Liver (tissue), 8 donors: ENCODE measurements at regions not wholly inside any gene's neighbourhood (a gene's known extent, or its start where the extent isn't known, plus 50 kb on each side); places are given as distances from the start of the nearest gene placed in this dataset.

Experiments
- DNase-seq: peaks from one replicate; pipeline ENCODE4 v3.0.0-alpha.2; 2017; ENCODE audit warnings: low spot score
- H3K27ac ChIP-seq, 2 donors: one replicate each; pipeline ENCODE4 v1.7.0; 2013; ENCODE audit warnings: inconsistent platforms in 2 of 2, low read length in 2 of 2, control low read depth in 1 of 2, low read depth in 1 of 2, mild to moderate bottlenecking in 1 of 2
- H3K27me3 ChIP-seq, 4 donors: one replicate each; pipeline versions ENCODE4 v1.6.1 to v1.7.0; 2013; ENCODE audit warnings: low read length in 3 of 4, inconsistent platforms in 1 of 4, mild to moderate bottlenecking in 1 of 4, moderate library complexity in 1 of 4; ENCODE audit not compliant: control insufficient read depth in 4 of 4, insufficient read depth in 4 of 4
- H3K36me3 ChIP-seq, 4 donors: one replicate each; pipeline versions ENCODE4 v1.6.1 to v1.7.0; 2013; ENCODE audit warnings: low read length in 3 of 4, mild to moderate bottlenecking in 3 of 4, low read depth in 1 of 4, moderate library complexity in 1 of 4; ENCODE audit not compliant: control insufficient read depth in 4 of 4, insufficient read depth in 3 of 4
- H3K4me1 ChIP-seq, 4 donors: one replicate each; pipeline versions ENCODE4 v1.6.1 to v1.7.0; 2013; ENCODE audit warnings: low read length in 3 of 4, mild to moderate bottlenecking in 3 of 4, moderate library complexity in 1 of 4; ENCODE audit not compliant: control insufficient read depth in 4 of 4, insufficient read depth in 4 of 4
- H3K4me3 ChIP-seq, 3 donors: one replicate each; pipeline versions ENCODE4 v1.6.1 to v1.7.0; 2013; ENCODE audit warnings: low read length in 3 of 3, control low read depth in 1 of 3, low read depth in 1 of 3, mild to moderate bottlenecking in 1 of 3
- H3K9ac ChIP-seq, 2 donors: one replicate each; pipeline ENCODE4 v1.7.0; 2013; ENCODE audit warnings: low read length in 2 of 2, mild to moderate bottlenecking in 2 of 2, moderate library complexity in 2 of 2, control low read depth in 1 of 2, low read depth in 1 of 2
- H3K9me3 ChIP-seq, 4 donors: one replicate each; pipeline versions ENCODE4 v1.6.1 to v1.7.0; 2013; ENCODE audit warnings: low read length in 3 of 4; ENCODE audit not compliant: control insufficient read depth in 4 of 4
- EGR1 ChIP-seq, 2 donors: IDR thresholded peaks; 2 replicates each; pipeline ENCODE4 v1.6.1; 2016 to 2018; ENCODE audit warnings: antibody characterized with exemption in 2 of 2, low read depth in 2 of 2
- FOXA1 ChIP-seq: IDR thresholded peaks from 2 replicates; pipeline ENCODE4 v1.6.1; 2016; ENCODE audit warnings: antibody characterized with exemption
- FOXA2 ChIP-seq: IDR thresholded peaks from 2 replicates; pipeline ENCODE4 v1.6.1; 2016; ENCODE audit warnings: antibody characterized with exemption
- GABPA ChIP-seq, 2 donors: IDR thresholded peaks in 1 of 2; conservative IDR thresholded peaks in 1 of 2; 2 replicates each; pipeline ENCODE4 v1.6.1; 2016; ENCODE audit warnings: antibody characterized with exemption in 2 of 2, mild to moderate bottlenecking in 1 of 2, moderate library complexity in 1 of 2
- HNF4A ChIP-seq, 2 donors: conservative IDR thresholded peaks; 2 replicates each; pipeline ENCODE4 v1.6.1; 2016; ENCODE audit warnings: antibody characterized with exemption in 2 of 2, mild to moderate bottlenecking in 2 of 2
- HNF4G ChIP-seq: IDR thresholded peaks from 2 replicates; pipeline ENCODE4 v1.6.1; 2016; ENCODE audit warnings: antibody characterized with exemption
- JUND ChIP-seq, 2 donors: IDR thresholded peaks; 2 replicates each; pipeline ENCODE4 v1.6.1; 2016; ENCODE audit warnings: antibody characterized with exemption in 2 of 2
- NR2F2 ChIP-seq: IDR thresholded peaks from 2 replicates; pipeline ENCODE4 v1.6.1; 2016; ENCODE audit warnings: antibody characterized with exemption
- RAD21 ChIP-seq, 2 donors: IDR thresholded peaks; 2 replicates each; pipeline ENCODE4 v1.6.1; 2016; ENCODE audit warnings: antibody characterized with exemption in 2 of 2, mild to moderate bottlenecking in 2 of 2
- RXRA ChIP-seq, 2 donors: IDR thresholded peaks; 2 replicates each; pipeline ENCODE4 v1.6.1; 2017 to 2018; ENCODE audit warnings: antibody characterized with exemption in 2 of 2, mild to moderate bottlenecking in 1 of 2
- SP1 ChIP-seq: IDR thresholded peaks from 2 replicates; pipeline ENCODE4 v1.6.1; 2018; ENCODE audit warnings: antibody characterized with exemption, mild to moderate bottlenecking
- TAF1 ChIP-seq: conservative IDR thresholded peaks from 2 replicates; pipeline ENCODE4 v1.6.1; 2016; ENCODE audit warnings: antibody characterized with exemption, mild to moderate bottlenecking
- WGBS: extraction: QIAGEN DNeasy Blood & Tissue Kit; methylation state at CpG from one replicate; pipeline ENCODE4 v1.1.7; 2013; 5-methylcytosine and 5-hydroxymethylcytosine counted together
- TF ChIP-seq, protein P1 (sequence below): IDR thresholded peaks from 2 replicates; pipeline ENCODE4 v1.6.1; 2016; ENCODE audit warnings: antibody characterized with exemption
- TF ChIP-seq, protein P2 (sequence below): IDR thresholded peaks from 2 replicates; pipeline ENCODE4 v1.6.1; 2016; ENCODE audit warnings: antibody characterized with exemption, mild to moderate bottlenecking
- TF ChIP-seq, protein P3 (sequence below): fragments of 150-350 bp; IDR thresholded peaks from 2 replicates; pipeline ENCODE4 v1.5.1; 2017; ENCODE audit warnings: improper control_type of control experiment, low read depth, low read length; ENCODE audit not compliant: missing input control
- TF ChIP-seq, protein P4 (sequence below): IDR thresholded peaks from 2 replicates; pipeline ENCODE4 v1.6.1; 2016; ENCODE audit warnings: antibody characterized with exemption
- donor health status: healthy.
- donor health status: healthy.
- donor health status: healthy.
- donor health status: healthy.
- donor health status: healthy.

DNA sequence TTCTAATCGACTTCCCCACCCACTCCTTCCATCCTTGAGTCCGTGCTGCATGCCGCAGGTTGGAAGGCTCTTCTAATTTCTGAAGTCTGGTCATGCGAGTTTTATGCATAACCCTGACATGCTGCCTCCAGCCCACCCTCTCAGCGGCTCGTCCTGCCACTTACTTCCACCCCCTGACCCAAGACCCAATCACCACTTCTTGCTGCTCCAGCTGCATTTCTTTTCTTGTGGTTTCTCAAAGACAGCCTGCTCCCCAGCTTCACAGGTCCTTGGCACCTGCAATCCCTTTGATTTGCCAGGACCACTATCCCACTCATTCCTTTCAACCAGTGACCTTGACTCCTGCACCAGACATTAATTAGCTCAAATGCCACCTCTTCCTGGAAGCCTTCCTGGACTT lies 486.7 kb downstream of the VRK1 start:
- TF ChIP-seq SP1 (no peak), RAD21 (IDR thresholded peaks at IDR 0.05) (no peak), HNF4G (no peak), FOXA1 (no peak), GABPA (IDR thresholded peaks at IDR 0.05 in 1 of 2, conservative IDR thresholded peaks at IDR 0.05 in 1 of 2) (no peak), NR2F2 (no peak), HNF4A (conservative IDR thresholded peaks at IDR 0.05) (no peak), RXRA (IDR thresholded peaks at IDR 0.05) (no peak)
- TF ChIP-seq, protein P1, sequence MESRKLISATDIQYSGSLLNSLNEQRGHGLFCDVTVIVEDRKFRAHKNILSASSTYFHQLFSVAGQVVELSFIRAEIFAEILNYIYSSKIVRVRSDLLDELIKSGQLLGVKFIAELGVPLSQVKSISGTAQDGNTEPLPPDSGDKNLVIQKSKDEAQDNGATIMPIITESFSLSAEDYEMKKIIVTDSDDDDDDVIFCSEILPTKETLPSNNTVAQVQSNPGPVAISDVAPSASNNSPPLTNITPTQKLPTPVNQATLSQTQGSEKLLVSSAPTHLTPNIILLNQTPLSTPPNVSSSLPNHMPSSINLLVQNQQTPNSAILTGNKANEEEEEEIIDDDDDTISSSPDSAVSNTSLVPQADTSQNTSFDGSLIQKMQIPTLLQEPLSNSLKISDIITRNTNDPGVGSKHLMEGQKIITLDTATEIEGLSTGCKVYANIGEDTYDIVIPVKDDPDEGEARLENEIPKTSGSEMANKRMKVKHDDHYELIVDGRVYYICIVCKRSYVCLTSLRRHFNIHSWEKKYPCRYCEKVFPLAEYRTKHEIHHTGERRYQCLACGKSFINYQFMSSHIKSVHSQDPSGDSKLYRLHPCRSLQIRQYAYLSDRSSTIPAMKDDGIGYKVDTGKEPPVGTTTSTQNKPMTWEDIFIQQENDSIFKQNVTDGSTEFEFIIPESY, result no peak
- TF ChIP-seq, protein P2, sequence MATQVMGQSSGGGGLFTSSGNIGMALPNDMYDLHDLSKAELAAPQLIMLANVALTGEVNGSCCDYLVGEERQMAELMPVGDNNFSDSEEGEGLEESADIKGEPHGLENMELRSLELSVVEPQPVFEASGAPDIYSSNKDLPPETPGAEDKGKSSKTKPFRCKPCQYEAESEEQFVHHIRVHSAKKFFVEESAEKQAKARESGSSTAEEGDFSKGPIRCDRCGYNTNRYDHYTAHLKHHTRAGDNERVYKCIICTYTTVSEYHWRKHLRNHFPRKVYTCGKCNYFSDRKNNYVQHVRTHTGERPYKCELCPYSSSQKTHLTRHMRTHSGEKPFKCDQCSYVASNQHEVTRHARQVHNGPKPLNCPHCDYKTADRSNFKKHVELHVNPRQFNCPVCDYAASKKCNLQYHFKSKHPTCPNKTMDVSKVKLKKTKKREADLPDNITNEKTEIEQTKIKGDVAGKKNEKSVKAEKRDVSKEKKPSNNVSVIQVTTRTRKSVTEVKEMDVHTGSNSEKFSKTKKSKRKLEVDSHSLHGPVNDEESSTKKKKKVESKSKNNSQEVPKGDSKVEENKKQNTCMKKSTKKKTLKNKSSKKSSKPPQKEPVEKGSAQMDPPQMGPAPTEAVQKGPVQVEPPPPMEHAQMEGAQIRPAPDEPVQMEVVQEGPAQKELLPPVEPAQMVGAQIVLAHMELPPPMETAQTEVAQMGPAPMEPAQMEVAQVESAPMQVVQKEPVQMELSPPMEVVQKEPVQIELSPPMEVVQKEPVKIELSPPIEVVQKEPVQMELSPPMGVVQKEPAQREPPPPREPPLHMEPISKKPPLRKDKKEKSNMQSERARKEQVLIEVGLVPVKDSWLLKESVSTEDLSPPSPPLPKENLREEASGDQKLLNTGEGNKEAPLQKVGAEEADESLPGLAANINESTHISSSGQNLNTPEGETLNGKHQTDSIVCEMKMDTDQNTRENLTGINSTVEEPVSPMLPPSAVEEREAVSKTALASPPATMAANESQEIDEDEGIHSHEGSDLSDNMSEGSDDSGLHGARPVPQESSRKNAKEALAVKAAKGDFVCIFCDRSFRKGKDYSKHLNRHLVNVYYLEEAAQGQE, result no peak
- TF ChIP-seq, protein P3, sequence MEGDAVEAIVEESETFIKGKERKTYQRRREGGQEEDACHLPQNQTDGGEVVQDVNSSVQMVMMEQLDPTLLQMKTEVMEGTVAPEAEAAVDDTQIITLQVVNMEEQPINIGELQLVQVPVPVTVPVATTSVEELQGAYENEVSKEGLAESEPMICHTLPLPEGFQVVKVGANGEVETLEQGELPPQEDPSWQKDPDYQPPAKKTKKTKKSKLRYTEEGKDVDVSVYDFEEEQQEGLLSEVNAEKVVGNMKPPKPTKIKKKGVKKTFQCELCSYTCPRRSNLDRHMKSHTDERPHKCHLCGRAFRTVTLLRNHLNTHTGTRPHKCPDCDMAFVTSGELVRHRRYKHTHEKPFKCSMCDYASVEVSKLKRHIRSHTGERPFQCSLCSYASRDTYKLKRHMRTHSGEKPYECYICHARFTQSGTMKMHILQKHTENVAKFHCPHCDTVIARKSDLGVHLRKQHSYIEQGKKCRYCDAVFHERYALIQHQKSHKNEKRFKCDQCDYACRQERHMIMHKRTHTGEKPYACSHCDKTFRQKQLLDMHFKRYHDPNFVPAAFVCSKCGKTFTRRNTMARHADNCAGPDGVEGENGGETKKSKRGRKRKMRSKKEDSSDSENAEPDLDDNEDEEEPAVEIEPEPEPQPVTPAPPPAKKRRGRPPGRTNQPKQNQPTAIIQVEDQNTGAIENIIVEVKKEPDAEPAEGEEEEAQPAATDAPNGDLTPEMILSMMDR, result no peak
- TF ChIP-seq, protein P4, sequence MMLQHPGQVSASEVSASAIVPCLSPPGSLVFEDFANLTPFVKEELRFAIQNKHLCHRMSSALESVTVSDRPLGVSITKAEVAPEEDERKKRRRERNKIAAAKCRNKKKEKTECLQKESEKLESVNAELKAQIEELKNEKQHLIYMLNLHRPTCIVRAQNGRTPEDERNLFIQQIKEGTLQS, result no peak
- no peaks in the 10 kb centered on the region for H3K36me3 ChIP-seq
- no peaks in the 10 kb centered on the region for H3K9me3 ChIP-seq
- no peak overlapping the region for H3K4me3 ChIP-seq
- H3K9ac ChIP-seq, result no peak overlapping the region
- 86% methylated on average over 6 of the region's 6 CpGs for WGBS
- H3K4me1 ChIP-seq, result no peaks in the 10 kb centered on the region
- H3K27ac ChIP-seq, result no peak overlapping the region
- DNase-seq, result no peak
- peaks cover 0 to 8% (median 1%) of the 10 kb centered on the region in 4 donors for H3K27me3 ChIP-seq

GRCh38 chr14:97287956-97288355 lies 490.8 kb downstream of the VRK1 start:
- Histone ChIP-seq H3K4me1 (no peaks in the 10 kb centered on the region), H3K9ac (no peak overlapping the region), H3K27me3 (peaks cover 0 to 4% (median 1%) of the 10 kb centered on the region in 4 donors), H3K27ac (no peak overlapping the region), H3K9me3 (no peaks in the 10 kb centered on the region), H3K4me3 (no peak overlapping the region), H3K36me3 (no peaks in the 10 kb centered on the region)
- WGBS, result 72% methylated on average over 1 of the region's 1 CpG
- no peak for DNase-seq
- TF ChIP-seq FOXA2 (no peak), TAF1 (no peak), EGR1 (IDR thresholded peaks at IDR 0.05; ENCODE audit: low read depth in 2 of 2) (no peak), JUND (IDR thresholded peaks at IDR 0.05) (no peak), SP1 (no peak)
- TF ChIP-seq, protein P4, result no peak
- TF ChIP-seq, protein P3, result no peak
